Liver (tissue), 3 donors: ENCODE measurements at regions not wholly inside any gene's neighbourhood (a gene's known extent, or its start where the extent isn't known, plus 50 kb on each side); places are given as distances from the start of the nearest gene placed in this dataset.

ENCODE experiments used
- TF ChIP-seq, protein P1 (sequence below): fragments of 150-350 bp; IDR thresholded peaks from 2 replicates; pipeline ENCODE4 v1.5.1; 2017; ENCODE audit warnings: improper control_type of control experiment, low read depth, low read length; ENCODE audit not compliant: missing input control
- TF ChIP-seq, protein P2 (sequence below): IDR thresholded peaks from 2 replicates; pipeline ENCODE4 v1.6.1; 2016; ENCODE audit warnings: antibody characterized with exemption
- donor health status: healthy.
- donor health status: healthy.

DNA sequence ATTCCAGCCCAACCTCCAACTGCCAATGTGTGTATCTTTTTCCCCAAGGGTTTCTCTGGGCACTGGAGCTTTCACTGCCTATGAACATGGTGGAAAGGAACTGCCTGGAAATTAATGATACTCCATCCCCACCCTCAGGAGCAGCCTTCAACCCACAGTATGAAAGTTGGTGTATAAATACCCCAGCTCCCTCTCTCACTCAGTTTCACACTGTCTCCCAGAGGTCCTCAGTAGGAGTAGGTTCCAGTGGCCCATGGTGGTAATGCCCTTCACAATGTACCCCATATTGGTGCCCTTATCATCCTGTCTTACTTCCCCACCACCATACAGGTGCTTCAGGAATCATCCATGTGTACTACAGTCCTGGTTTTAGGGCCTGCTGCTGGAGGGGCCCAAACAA is 462.6 kb downstream of the MIAT start:
- TF ChIP-seq, protein P1, sequence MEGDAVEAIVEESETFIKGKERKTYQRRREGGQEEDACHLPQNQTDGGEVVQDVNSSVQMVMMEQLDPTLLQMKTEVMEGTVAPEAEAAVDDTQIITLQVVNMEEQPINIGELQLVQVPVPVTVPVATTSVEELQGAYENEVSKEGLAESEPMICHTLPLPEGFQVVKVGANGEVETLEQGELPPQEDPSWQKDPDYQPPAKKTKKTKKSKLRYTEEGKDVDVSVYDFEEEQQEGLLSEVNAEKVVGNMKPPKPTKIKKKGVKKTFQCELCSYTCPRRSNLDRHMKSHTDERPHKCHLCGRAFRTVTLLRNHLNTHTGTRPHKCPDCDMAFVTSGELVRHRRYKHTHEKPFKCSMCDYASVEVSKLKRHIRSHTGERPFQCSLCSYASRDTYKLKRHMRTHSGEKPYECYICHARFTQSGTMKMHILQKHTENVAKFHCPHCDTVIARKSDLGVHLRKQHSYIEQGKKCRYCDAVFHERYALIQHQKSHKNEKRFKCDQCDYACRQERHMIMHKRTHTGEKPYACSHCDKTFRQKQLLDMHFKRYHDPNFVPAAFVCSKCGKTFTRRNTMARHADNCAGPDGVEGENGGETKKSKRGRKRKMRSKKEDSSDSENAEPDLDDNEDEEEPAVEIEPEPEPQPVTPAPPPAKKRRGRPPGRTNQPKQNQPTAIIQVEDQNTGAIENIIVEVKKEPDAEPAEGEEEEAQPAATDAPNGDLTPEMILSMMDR, result no peak
- TF ChIP-seq, protein P2, sequence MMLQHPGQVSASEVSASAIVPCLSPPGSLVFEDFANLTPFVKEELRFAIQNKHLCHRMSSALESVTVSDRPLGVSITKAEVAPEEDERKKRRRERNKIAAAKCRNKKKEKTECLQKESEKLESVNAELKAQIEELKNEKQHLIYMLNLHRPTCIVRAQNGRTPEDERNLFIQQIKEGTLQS, result no peak
